BE2C (cell line): ENCODE measurements at regions not wholly inside any gene's neighbourhood (a gene's known extent, or its start where the extent isn't known, plus 50 kb on each side); places are given as distances from the start of the nearest gene placed in this dataset.
"Not testable (repeated sequence)": the region's sequence is repeated elsewhere in the genome, so short reads cannot be mapped to it uniquely, and the experiment has no call there.

Experiments
- DNase-seq: peaks from one replicate; pipeline ENCODE4 v3.0.0-alpha.2; 2020
- H3K27me3 ChIP-seq: fragments of 250-450 bp; sonication (Bioruptor Pico); 2 replicates; pipeline ENCODE4 v1.5.1; 2020; ENCODE audit warnings: mild to moderate bottlenecking
- H3K36me3 ChIP-seq: fragments of 250-450 bp; sonication (Bioruptor Pico); 2 replicates; pipeline ENCODE4 v1.5.1; 2020; ENCODE audit warnings: mild to moderate bottlenecking
- H3K4me1 ChIP-seq: fragments of 250-450 bp; sonication (Bioruptor Pico); 2 replicates; pipeline ENCODE4 v1.5.1; 2020
- H3K4me3 ChIP-seq: 2 replicates; pipeline ENCODE4 v1.5.1; 2011; ENCODE audit warnings: low read depth, low read length
- H3K9me3 ChIP-seq: fragments of 250-450 bp; sonication (Bioruptor Pico); 2 replicates; pipeline ENCODE4 v1.5.1; 2020
- CTCF ChIP-seq: IDR thresholded peaks from 2 replicates; pipeline ENCODE4 v1.5.1; 2012; ENCODE audit warnings: mild to moderate bottlenecking, low read depth, low read length

GRCh38 chr3:101973163-101973505 is 123.8 kb downstream of the NFKBIZ start:
- no peaks in the 10 kb centered on the region; the same call in 1 of the 2 replicates for H3K27me3 ChIP-seq
- H3K4me1 ChIP-seq = no peaks in the 10 kb centered on the region
- no peak for TF ChIP-seq CTCF
- H3K36me3 ChIP-seq = no peaks in the 10 kb centered on the region
- H3K9me3 ChIP-seq = no peaks in the 10 kb centered on the region
- no peak overlapping the region for H3K4me3 ChIP-seq
- no peak for DNase-seq

- H3K4me1 ChIP-seq = peaks cover 12% of the 10 kb centered on the region
- not testable (repeated sequence) for H3K4me3 ChIP-seq, DNase-seq, H3K9me3 ChIP-seq, H3K36me3 ChIP-seq, H3K27me3 ChIP-seq
Measured at GRCh38 chr3:101975415-101975814, 126.1 kb downstream of the NFKBIZ start.

GRCh38 chr3:101976473-101976872 is 127.2 kb downstream of the NFKBIZ start:
- H3K9me3 ChIP-seq = no peaks in the 10 kb centered on the region
- H3K36me3 ChIP-seq = no peaks in the 10 kb centered on the region
- H3K4me3 ChIP-seq = no peak overlapping the region
- no peaks in the 10 kb centered on the region; the same call in 1 of the 2 replicates for H3K27me3 ChIP-seq
- no peak for TF ChIP-seq CTCF
- peaks cover 12% of the 10 kb centered on the region for H3K4me1 ChIP-seq
- no peak for DNase-seq

GRCh38 chr3:101978348-101978747 is 129.0 kb downstream of the NFKBIZ start:
- Histone ChIP-seq H3K27me3 (no peaks in the 10 kb centered on the region; the same call in 1 of the 2 replicates), H3K4me3 (no peak overlapping the region), H3K36me3 (no peaks in the 10 kb centered on the region), H3K4me1 (peaks cover 12% of the 10 kb centered on the region), H3K9me3 (no peaks in the 10 kb centered on the region)
- no peak for TF ChIP-seq CTCF
- no peak for DNase-seq

- TF ChIP-seq CTCF = no peak
- no peaks in the 10 kb centered on the region for H3K9me3 ChIP-seq
- no peak overlapping the region for H3K4me3 ChIP-seq
- H3K36me3 ChIP-seq = no peaks in the 10 kb centered on the region
- peaks cover 12% of the 10 kb centered on the region for H3K4me1 ChIP-seq
- no peaks in the 10 kb centered on the region; the same call in 1 of the 2 replicates for H3K27me3 ChIP-seq
- DNase-seq = no peak
Measured at GRCh38 chr3:101979033-101979432, 129.7 kb downstream of the NFKBIZ start.

GRCh38 chr3:101984356-101984755 is 135.0 kb downstream of the NFKBIZ start:
- H3K27me3 ChIP-seq = no peaks in the 10 kb centered on the region
- TF ChIP-seq CTCF = no peak
- no peaks in the 10 kb centered on the region for H3K36me3 ChIP-seq

GRCh38 chr3:101988596-101988995 is 139.3 kb downstream of the NFKBIZ start:
- no peak for DNase-seq
- H3K4me3 ChIP-seq = no peak overlapping the region
- no peak for TF ChIP-seq CTCF
- no peaks in the 10 kb centered on the region for H3K9me3 ChIP-seq
- no peaks in the 10 kb centered on the region for H3K36me3 ChIP-seq
- H3K27me3 ChIP-seq = no peaks in the 10 kb centered on the region
- H3K4me1 ChIP-seq = no peaks in the 10 kb centered on the region

More at GRCh38 chr3:101984356-101984755, 135.0 kb downstream of the NFKBIZ start:
- H3K9me3 ChIP-seq = no peaks in the 10 kb centered on the region
- no peak for DNase-seq
- H3K4me3 ChIP-seq = no peak overlapping the region
- H3K4me1 ChIP-seq = peaks cover 3% of the 10 kb centered on the region
